ENCODE measurements at regions not wholly inside any gene's neighbourhood (a gene's known extent, or its start where the extent isn't known, plus 50 kb on each side); places are given as distances from the start of the nearest gene placed in this dataset.

DNA sequence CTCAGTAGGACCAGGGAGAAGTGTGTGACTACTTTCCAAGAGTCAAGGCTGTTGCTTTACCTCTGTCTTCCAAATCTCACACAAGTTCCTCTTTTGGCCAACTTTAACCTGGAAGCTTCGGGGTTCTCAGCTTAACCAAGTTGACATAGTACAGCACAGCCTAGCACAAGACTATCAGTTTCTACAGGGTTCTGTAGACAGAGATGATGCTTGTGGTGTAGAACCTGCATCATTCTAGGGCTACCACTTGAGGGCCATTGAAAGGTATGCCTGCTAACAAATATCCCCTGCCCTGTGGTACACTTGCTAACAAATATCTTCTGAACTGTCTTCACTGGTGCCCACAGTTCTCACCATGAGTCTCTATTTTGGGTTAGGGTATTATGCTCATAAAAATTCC lies 62.0 kb upstream of the MAP3K7 start:
- TF ChIP-seq POLR2AphosphoS5 (IDR thresholded peaks at IDR 0.05; ENCODE audit: insufficient read depth in 1 of 2, low read depth in 1 of 2) (no peak), CTCF (IDR thresholded peaks at IDR 0.05) (no peak), POLR2A (IDR thresholded peaks at IDR 0.05) (no peak)
